Neuronal stem cell (in vitro differentiated cells): ENCODE measurements at regions not wholly inside any gene's neighbourhood (a gene's known extent, or its start where the extent isn't known, plus 50 kb on each side); places are given as distances from the start of the nearest gene placed in this dataset.
"Not testable (repeated sequence)": the region's sequence is repeated elsewhere in the genome, so short reads cannot be mapped to it uniquely, and the experiment has no call there.

ENCODE experiments used
- DNase-seq: peaks from one replicate; pipeline ENCODE4 v3.0.0-alpha.2; 2013; ENCODE audit warnings: low spot score
- H2AFZ ChIP-seq: one replicate; pipeline ENCODE4 v1.6.1; 2013; ENCODE audit warnings: mild to moderate bottlenecking, low read length, inconsistent platforms
- H2AK5ac ChIP-seq: 2 replicates; pipeline ENCODE4 v1.6.1; 2013; ENCODE audit warnings: low read depth, mild to moderate bottlenecking, inconsistent platforms, low read length, moderate library complexity, mixed read lengths
- H2BK120ac ChIP-seq: 2 replicates; pipeline ENCODE4 v1.6.1; 2013; ENCODE audit warnings: low read depth, mild to moderate bottlenecking, inconsistent platforms, low read length, moderate library complexity, mixed read lengths
- H2BK12ac ChIP-seq: one replicate; pipeline ENCODE4 v1.6.1; 2013; ENCODE audit warnings: low read length, inconsistent platforms
- H2BK15ac ChIP-seq: 2 replicates; pipeline ENCODE4 v1.6.1; 2013; ENCODE audit warnings: mild to moderate bottlenecking, low read length, inconsistent platforms, mixed read lengths
- H2BK5ac ChIP-seq: one replicate; pipeline ENCODE4 v1.6.1; 2013; ENCODE audit warnings: inconsistent platforms, mild to moderate bottlenecking, low read length, moderate library complexity
- H3K14ac ChIP-seq: one replicate; pipeline ENCODE4 v1.6.1; 2013; ENCODE audit warnings: low read length, inconsistent platforms
- H3K18ac ChIP-seq: 2 replicates; pipeline ENCODE4 v1.6.1; 2013; ENCODE audit warnings: low read length, inconsistent platforms
- H3K23ac ChIP-seq: 2 replicates; pipeline ENCODE4 v1.6.1; 2013; ENCODE audit warnings: low read depth, mild to moderate bottlenecking, mixed read lengths, low read length, inconsistent platforms; ENCODE audit not compliant: poor library complexity
- H3K27ac ChIP-seq: replicated peaks from 3 replicates; pipeline ENCODE4 v1.5.1; 2013; ENCODE audit warnings: low read length, inconsistent platforms
- H3K27me3 ChIP-seq, 3 experiments: 2 replicates each; pipeline ENCODE4 v1.6.1; 2013; ENCODE audit warnings: low read length in 3 of 3, mild to moderate bottlenecking in 2 of 3, inconsistent platforms in 1 of 3, low read depth in 1 of 3, mixed read lengths in 1 of 3, moderate library complexity in 1 of 3; ENCODE audit not compliant: control insufficient read depth in 3 of 3, insufficient read depth in 3 of 3
- H3K36me3 ChIP-seq, 2 donors: replicated peaks in 1 of 2; 2 replicates each; pipeline ENCODE4 v1.6.1; 2013; ENCODE audit warnings: low read length in 2 of 2; ENCODE audit not compliant: control insufficient read depth in 2 of 2, insufficient read depth in 2 of 2
- H3K4ac ChIP-seq: 2 replicates; pipeline ENCODE4 v1.6.1; 2013; ENCODE audit warnings: inconsistent platforms, mild to moderate bottlenecking, low read length, moderate library complexity
- H3K4me1 ChIP-seq, 2 donors: 1 replicate in 1 of 2; 2 replicates in 1 of 2; pipeline ENCODE4 v1.6.1; 2013; ENCODE audit warnings: low read length in 2 of 2, low read depth in 1 of 2; ENCODE audit not compliant: control insufficient read depth in 2 of 2, insufficient read depth in 1 of 2
- H3K4me2 ChIP-seq: one replicate; pipeline ENCODE4 v1.6.1; 2013; ENCODE audit warnings: mild to moderate bottlenecking, low read length, inconsistent platforms; ENCODE audit not compliant: insufficient read depth, poor library complexity, severe bottlenecking
- H3K4me3 ChIP-seq, 2 donors: 2 replicates each; pipeline ENCODE4 v1.5.1; 2013; ENCODE audit warnings: low read length in 2 of 2, mild to moderate bottlenecking in 2 of 2, inconsistent platforms in 1 of 2, moderate library complexity in 1 of 2
- H3K79me1 ChIP-seq: one replicate; pipeline ENCODE4 v1.6.1; 2013; ENCODE audit warnings: low read depth, mild to moderate bottlenecking, inconsistent platforms, low read length, moderate library complexity
- H3K9ac ChIP-seq: one replicate; pipeline ENCODE4 v1.6.1; 2013; ENCODE audit warnings: mild to moderate bottlenecking, low read depth, low read length, inconsistent platforms; ENCODE audit not compliant: poor library complexity
- H3K9me3 ChIP-seq, 2 donors: replicated peaks in 1 of 2; 2 replicates each; pipeline versions ENCODE3 to v1.6.1; 2013; ENCODE audit warnings: low read length in 2 of 2, mild to moderate bottlenecking in 2 of 2, inconsistent platforms in 1 of 2, low read depth in 1 of 2, mixed read lengths in 1 of 2, moderate library complexity in 1 of 2; ENCODE audit not compliant: control insufficient read depth in 2 of 2, insufficient read depth in 1 of 2
- H4K8ac ChIP-seq: one replicate; pipeline ENCODE4 v1.6.1; 2013; ENCODE audit warnings: low read depth, mild to moderate bottlenecking, inconsistent platforms, low read length, moderate library complexity
- H4K91ac ChIP-seq: one replicate; pipeline ENCODE4 v1.6.1; 2013; ENCODE audit warnings: low read length, low read depth, mild to moderate bottlenecking, inconsistent platforms; ENCODE audit not compliant: poor library complexity
- WGBS, 2 donors: extraction: QIAGEN DNeasy Blood & Tissue Kit; methylation state at CpG; one replicate each; pipeline ENCODE4 v1.1.7; 2013; ENCODE audit warnings: missing lambda C conversion rate in 2 of 2, mixed read lengths in 1 of 2; ENCODE audit not compliant: insufficient read length in 2 of 2, insufficient replicate concordance in 1 of 2; ENCODE audit errors: extremely low coverage in 2 of 2; 5-methylcytosine and 5-hydroxymethylcytosine counted together

- no peak for DNase-seq
- no peaks in the 10 kb centered on the region for H3K27me3 ChIP-seq
- H3K4me2 ChIP-seq, result no peak overlapping the region
- no peaks in the 10 kb centered on the region for H3K36me3 ChIP-seq
- H3K9ac ChIP-seq, result no peak overlapping the region
- H2BK5ac ChIP-seq, result no peak overlapping the region
- H3K9me3 ChIP-seq, result peaks cover 0 to 4% of the 10 kb centered on the region in 2 donors
- H3K4me3 ChIP-seq, result no peak overlapping the region
- no peaks in the 10 kb centered on the region for H3K79me1 ChIP-seq
- no peak overlapping the region for H2AK5ac ChIP-seq
- H4K8ac ChIP-seq, result no peak overlapping the region
- no peak overlapping the region for H2BK120ac ChIP-seq
- no peak overlapping the region for H4K91ac ChIP-seq
- no CpG with 5 or more reads among the region's 5 CpGs for WGBS, 2 donors
- H3K18ac ChIP-seq, result no peak overlapping the region
- H3K27ac ChIP-seq, result no peak overlapping the region
- H2AFZ ChIP-seq, result no peak overlapping the region
- no peak overlapping the region for H3K23ac ChIP-seq
- H3K4ac ChIP-seq, result no peak overlapping the region
- no peak overlapping the region for H2BK12ac ChIP-seq
- no peak overlapping the region for H3K14ac ChIP-seq
- H2BK15ac ChIP-seq, result no peak overlapping the region
- H3K4me1 ChIP-seq, result no peaks in the 10 kb centered on the region
Observed at GRCh38 chr1:101483982-101484688, 247.3 kb downstream of the S1PR1 start.

GRCh38 chr1:101484689-101485338 is 248.0 kb downstream of the S1PR1 start:
- H3K9me3 ChIP-seq, result peaks cover 0 to 5% of the 10 kb centered on the region in 2 donors
- no peak overlapping the region for H3K4me3 ChIP-seq
- H3K27me3 ChIP-seq, result no peaks in the 10 kb centered on the region
- H2AK5ac ChIP-seq, result no peak overlapping the region
- H3K36me3 ChIP-seq, result no peaks in the 10 kb centered on the region
- no peak overlapping the region for H3K14ac ChIP-seq
- no peaks in the 10 kb centered on the region for H3K79me1 ChIP-seq
- H3K18ac ChIP-seq, result no peak overlapping the region
- no peak overlapping the region for H3K23ac ChIP-seq
- no peak overlapping the region for H2BK15ac ChIP-seq
- no peak for DNase-seq
- H4K91ac ChIP-seq, result no peak overlapping the region
- H3K9ac ChIP-seq, result no peak overlapping the region
- no peak overlapping the region for H4K8ac ChIP-seq
- H3K4me2 ChIP-seq, result no peak overlapping the region
- no peaks in the 10 kb centered on the region for H3K4me1 ChIP-seq
- H2AFZ ChIP-seq, result no peak overlapping the region
- no peak overlapping the region for H2BK12ac ChIP-seq
- H3K27ac ChIP-seq, result no peak overlapping the region
- no peak overlapping the region for H2BK5ac ChIP-seq
- no peak overlapping the region for H3K4ac ChIP-seq
- no peak overlapping the region for H2BK120ac ChIP-seq
- WGBS, 2 donors, result no CpG with 5 or more reads among the region's 2 CpGs

GRCh38 chr1:101485712-101486111 is 248.9 kb downstream of the S1PR1 start:
- no peak overlapping the region for H3K9ac ChIP-seq
- no peak overlapping the region for H3K18ac ChIP-seq
- H3K23ac ChIP-seq, result no peak overlapping the region
- H3K79me1 ChIP-seq, result no peaks in the 10 kb centered on the region
- no peak overlapping the region for H4K91ac ChIP-seq
- no peak overlapping the region for H2BK15ac ChIP-seq
- H2BK5ac ChIP-seq, result no peak overlapping the region
- H3K27me3 ChIP-seq, result no peaks in the 10 kb centered on the region
- H2AK5ac ChIP-seq, result no peak overlapping the region
- no peak overlapping the region for H4K8ac ChIP-seq
- no peak overlapping the region for H3K4ac ChIP-seq
- H3K27ac ChIP-seq, result no peak overlapping the region
- no peak overlapping the region for H3K4me3 ChIP-seq
- no peaks in the 10 kb centered on the region for H3K36me3 ChIP-seq
- H3K4me1 ChIP-seq, result no peaks in the 10 kb centered on the region
- H3K14ac ChIP-seq, result no peak overlapping the region
- WGBS, 2 donors, result no CpG with 5 or more reads among the region's 1 CpG
- H2BK120ac ChIP-seq, result no peak overlapping the region
- no peak overlapping the region for H3K4me2 ChIP-seq
- H2BK12ac ChIP-seq, result no peak overlapping the region
- peaks cover 0 to 5% of the 10 kb centered on the region in 2 donors for H3K9me3 ChIP-seq
- no peak for DNase-seq
- no peak overlapping the region for H2AFZ ChIP-seq

- H2BK5ac ChIP-seq, H3K36me3 ChIP-seq, H2AFZ ChIP-seq, H3K9me3 ChIP-seq, H2AK5ac ChIP-seq, H2BK12ac ChIP-seq, H3K18ac ChIP-seq, H2BK120ac ChIP-seq, H4K8ac ChIP-seq, H3K27ac ChIP-seq, H4K91ac ChIP-seq, H3K9ac ChIP-seq, H3K4me2 ChIP-seq, DNase-seq, H3K4me3 ChIP-seq, H3K27me3 ChIP-seq, H2BK15ac ChIP-seq, H3K79me1 ChIP-seq, H3K23ac ChIP-seq, H3K4ac ChIP-seq, H3K14ac ChIP-seq, H3K4me1 ChIP-seq: not testable (repeated sequence)
- WGBS, 2 donors, result no CpG with 5 or more reads among the region's 1 CpG
Observed at GRCh38 chr1:101492144-101492543, 255.3 kb downstream of the S1PR1 start.
